ENCODE measurements at regions not wholly inside any gene's neighbourhood (a gene's known extent, or its start where the extent isn't known, plus 50 kb on each side); places are given as distances from the start of the nearest gene placed in this dataset.

DNA sequence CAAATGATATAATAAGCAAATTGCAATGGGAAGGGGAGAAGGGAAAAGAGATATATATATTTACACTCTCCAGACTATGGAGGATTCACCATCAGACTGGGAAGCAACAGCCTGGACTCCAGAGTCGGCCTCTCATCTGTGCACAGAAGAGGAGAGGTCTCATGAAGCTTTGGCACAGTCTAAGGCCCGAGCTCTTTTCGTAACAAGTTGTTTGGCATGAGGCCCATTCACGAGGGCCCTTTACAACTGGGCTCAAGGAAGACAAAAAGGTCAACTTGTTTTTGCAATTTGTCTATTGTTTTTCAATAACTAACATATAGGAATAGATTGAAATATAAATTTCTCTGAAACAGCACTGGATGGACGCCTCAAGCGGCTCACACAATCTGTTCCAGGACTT lies 66.7 kb upstream of the AJAP1 start:
- TF ChIP-seq LEF1 (IDR thresholded peaks at IDR 0.05; ENCODE audit: borderline replicate concordance) (no peak), SUZ12 (IDR thresholded peaks at IDR 0.05) (no peak), TARDBP (IDR thresholded peaks at IDR 0.05) (no peak), SP1 (IDR thresholded peaks at IDR 0.05) (no peak), FOXM1 (IDR thresholded peaks at IDR 0.05; ENCODE audit: borderline replicate concordance) (no peak), ARNT (IDR thresholded peaks at IDR 0.05) (no peak), BHLHE40 (IDR thresholded peaks at IDR 0.05; ENCODE audit: borderline replicate concordance) (no peak)
- TF ChIP-seq, protein P1, sequence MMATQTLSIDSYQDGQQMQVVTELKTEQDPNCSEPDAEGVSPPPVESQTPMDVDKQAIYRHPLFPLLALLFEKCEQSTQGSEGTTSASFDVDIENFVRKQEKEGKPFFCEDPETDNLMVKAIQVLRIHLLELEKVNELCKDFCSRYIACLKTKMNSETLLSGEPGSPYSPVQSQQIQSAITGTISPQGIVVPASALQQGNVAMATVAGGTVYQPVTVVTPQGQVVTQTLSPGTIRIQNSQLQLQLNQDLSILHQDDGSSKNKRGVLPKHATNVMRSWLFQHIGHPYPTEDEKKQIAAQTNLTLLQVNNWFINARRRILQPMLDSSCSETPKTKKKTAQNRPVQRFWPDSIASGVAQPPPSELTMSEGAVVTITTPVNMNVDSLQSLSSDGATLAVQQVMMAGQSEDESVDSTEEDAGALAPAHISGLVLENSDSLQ (IDR thresholded peaks at IDR 0.05) = no peak
